ENCODE measurements at regions not wholly inside any gene's neighbourhood (a gene's known extent, or its start where the extent isn't known, plus 50 kb on each side); places are given as distances from the start of the nearest gene placed in this dataset.
"Not testable (repeated sequence)": the region's sequence is repeated elsewhere in the genome, so short reads cannot be mapped to it uniquely, and the experiment has no call there.

DNA sequence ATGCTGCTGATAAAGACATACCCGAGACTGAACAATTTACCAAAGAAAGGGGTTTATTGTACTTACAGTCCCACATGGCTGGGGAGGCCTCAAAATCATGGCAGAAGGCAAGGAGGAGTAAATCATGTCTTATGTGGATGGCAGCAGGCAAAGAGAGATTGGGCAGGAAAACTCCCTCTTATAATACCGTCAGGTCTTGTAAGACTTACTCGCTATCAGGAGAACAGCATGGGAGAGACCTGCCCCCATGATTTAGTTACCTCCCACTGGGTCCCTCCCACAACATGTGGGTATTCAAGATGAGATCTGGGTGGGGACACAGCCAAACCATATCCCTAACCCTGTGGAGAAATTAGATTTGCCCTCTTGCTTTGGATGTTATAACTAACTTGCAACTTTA is 1068.0 kb upstream of the ZEB2 start:
- DNase-seq (ENCODE audit: low read depth), result no peak

DNA sequence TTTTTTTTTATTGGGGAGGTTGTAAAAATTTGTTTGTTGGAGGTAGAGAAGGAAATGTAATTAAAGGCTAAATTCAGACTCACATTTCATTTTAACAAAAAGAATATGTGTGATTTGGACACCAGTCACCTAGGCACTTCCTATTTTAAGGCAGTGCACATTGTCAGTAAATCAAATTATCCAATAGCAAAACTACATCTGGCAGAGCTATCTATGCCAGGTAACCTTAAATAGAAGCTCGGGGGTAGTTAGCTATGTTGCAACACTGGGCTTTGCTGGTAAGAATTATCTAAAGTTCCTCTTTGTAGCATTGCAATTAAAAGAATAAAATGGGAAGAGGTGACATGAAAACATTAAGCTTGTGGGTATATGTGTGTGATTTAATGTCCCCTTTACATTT is 1064.4 kb upstream of the ZEB2 start:
- DNase-seq (ENCODE audit: low read depth), result no peak

DNA sequence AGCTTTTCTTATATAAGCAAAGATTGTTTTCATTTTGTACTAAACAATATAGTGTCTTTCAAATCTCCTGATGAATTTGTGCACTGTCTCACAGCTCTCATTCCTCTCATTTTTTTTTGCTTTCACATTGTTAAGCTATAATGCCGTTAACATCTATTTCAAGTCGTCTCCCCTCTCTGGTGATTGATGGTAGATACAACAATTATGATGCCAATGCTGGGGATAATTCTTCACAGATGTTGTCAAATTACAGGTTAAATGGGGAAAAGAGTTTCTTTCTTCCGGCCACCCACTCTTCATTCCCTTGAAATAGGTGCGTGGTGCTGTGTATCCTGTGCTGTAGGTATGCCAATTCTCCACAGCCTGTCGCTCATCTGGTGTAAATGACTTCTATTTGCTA is 1053.7 kb upstream of the ZEB2 start:
- no peak for DNase-seq (ENCODE audit: low read depth)

DNA sequence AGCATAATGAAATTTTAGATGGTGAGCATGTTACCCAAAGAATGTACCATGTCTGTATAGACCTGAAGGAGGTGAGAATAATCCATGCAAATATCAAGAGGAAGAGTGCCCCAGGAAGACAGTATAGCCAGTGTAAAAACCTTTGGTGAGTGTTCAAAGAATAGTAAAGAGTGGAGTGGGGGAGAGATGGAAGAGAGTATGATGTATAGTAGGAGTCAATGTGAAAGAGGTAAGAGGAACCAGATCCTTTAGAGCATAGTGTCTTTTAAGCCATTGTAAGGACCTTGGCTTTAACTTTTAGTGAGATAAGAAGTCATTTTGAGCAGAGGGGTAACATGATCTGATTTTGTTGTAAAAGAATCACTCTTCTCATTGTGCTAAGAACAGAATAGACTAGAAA is 1052.3 kb upstream of the ZEB2 start:
- no peak for DNase-seq (ENCODE audit: low read depth)

DNA sequence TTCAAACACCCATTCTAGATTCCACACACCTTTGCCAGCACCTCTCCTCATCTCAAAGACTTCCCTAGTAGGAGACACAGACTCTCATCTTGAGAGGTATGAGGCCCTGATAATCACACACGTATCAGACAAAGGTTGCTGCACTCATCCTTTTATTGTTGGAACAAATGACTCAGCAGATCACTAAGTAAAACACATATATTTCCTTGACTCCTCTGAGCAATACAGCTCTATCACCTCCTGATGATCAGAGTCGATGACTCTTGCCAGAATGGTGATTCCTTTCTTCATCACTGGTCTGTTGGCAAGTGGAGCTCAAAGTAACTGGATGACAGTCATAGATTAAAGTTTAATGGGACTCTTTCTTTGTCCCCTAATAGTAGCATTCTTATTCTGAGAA is 1049.2 kb upstream of the ZEB2 start:
- DNase-seq (ENCODE audit: low read depth), result no peak

DNA sequence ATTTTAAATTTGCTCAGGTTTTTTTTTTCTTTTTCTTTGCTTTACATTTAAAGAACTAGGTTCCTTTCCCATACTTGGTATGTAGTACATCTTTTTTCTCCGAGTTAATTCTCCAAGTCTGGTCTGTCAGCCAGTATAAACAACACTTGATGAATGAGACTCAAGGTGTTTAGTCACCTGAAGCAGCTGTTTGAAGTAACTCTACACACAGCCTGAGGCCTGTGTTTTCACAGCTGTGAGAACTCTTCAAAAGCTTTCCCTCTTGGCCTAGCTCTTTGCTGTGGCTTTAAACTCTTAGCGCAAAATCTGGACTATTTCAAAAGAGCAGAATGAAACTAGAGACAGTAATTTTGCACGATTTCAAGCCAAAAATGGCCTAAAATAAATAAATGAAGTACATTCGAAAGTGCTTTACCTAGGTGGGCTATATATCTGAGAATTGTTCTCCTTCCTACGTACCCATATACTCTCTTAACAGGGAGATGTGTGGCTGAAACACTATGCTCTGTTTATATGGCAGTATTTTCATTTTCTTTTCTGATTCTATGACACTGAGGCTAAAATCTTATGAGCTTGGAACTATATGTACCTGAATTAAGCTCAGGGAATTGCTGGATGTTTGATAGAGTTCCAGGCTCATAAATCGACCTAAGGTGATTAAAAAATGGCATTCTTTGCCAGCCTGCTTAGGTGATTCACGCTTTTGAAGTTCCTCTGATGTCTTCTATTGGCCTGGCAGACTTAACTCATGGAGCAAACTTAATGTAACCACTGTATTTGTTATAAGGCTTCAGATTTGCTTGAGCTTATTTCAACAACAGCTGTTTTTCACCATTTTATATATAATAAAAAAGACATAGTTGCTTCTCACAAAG is 1044.1 kb upstream of the ZEB2 start:
- DNase-seq (ENCODE audit: low read depth), result no peak

DNA sequence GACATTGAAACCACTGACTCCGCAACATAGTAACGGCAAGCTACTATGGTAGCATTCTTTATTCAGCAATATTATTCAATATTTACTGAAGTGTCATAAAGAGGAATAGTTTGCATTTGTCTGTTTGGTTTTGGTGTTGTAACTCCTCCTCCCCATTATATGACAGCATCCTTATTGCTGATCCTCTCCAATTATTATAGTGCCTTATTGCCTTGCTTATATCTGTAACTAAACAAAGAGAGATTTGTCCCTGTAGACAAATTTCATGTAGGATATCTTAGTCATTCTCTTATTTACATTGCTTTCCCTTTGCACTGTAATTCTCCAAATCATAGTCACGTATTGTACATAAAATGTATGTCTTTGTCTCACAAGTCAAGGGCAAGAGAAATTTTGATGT is 1041.2 kb upstream of the ZEB2 start:
- no peak for DNase-seq (ENCODE audit: low read depth)

DNA sequence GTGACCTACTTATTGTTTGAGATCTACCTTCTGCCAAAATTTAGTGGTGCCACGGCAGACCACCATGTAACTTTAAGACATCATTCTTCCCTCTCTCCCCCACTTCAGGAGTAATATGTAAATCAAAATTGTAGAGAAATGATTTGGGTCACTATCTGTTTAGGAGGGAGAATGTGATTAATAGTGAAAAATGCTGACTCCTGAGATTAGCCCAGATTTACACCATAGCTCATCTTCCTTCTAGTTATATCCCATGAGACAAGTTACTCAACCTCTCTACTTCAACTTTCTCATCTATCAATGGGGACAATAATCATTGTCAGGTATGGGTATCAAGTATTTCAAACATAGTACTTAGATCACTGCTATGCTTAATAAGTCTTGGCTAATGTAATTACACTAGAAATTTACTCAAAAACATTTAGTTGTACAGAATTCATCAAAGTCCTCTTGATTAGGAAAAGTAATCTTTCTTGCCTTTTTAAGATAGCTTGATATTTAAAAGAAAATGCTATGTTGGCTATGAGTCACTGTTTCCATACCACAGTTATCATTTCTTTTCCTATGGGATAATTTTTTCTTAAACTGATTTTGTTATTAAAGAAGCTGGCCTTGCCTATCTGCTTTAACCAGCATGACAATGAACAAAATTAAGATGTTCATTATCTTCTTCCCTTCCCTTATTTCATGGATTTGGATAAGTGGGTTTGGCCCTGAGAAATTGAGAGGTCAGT is 1038.9 kb upstream of the ZEB2 start:
- DNase-seq (ENCODE audit: low read depth), result no peak

DNA sequence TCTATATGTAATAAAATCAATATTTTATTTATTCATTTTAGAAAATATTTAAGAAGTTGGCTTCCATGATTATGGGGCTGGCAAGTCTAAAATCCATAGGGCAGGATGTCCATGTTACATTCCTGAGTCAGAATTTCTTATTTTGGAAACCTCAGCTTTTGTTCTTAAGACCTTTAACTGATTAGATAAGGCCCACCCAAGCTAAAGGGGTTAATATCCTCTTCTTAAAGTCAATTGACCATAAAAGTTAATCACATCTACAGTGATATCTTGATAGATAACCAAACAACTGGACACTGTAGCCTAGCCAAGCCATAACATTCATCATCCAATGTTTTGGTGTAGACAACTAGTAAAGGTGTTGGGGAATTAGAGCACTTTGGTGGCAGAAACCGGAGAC is 1035.4 kb upstream of the ZEB2 start:
- no peak for DNase-seq (ENCODE audit: low read depth)

DNA sequence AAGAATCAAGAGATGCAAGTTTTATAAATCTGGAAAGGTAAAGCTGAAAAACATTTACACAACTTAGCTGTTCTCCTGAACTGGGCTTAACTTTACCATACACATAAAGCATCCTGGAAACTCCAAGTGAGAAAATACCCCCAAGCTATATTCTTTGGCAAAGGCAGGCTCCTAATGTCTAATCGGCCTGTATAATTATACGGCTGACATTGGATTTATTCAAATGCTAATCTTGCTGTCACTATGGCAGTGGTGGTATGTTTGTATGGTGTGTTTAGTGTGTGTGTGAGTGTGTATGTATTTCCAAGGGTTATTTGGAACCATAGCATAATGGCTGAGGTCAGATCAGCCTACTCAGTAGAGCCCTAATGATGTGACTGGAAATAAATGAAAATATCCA is 1031.8 kb upstream of the ZEB2 start:
- no peak for DNase-seq (ENCODE audit: low read depth)

DNA sequence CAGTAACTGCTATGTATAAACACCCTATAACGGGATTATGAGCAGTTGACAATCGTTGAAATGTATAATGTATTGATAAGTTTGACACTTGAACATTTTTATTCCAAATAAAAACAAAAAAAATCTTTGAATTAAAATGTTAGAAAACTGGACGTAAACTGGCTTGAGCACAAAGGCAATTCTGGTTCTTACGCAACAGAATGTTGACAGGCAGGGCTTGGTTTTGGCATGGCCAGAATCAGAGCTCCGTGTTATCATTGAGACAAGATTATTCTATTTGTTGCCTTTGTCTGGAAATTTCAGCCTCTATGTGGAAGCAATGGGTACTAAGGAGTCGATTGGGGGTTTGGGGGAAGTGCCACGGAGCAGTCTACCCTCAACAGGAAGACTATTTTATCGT is 1028.6 kb upstream of the ZEB2 start:
- DNase-seq (ENCODE audit: low read depth), result no peak

DNA sequence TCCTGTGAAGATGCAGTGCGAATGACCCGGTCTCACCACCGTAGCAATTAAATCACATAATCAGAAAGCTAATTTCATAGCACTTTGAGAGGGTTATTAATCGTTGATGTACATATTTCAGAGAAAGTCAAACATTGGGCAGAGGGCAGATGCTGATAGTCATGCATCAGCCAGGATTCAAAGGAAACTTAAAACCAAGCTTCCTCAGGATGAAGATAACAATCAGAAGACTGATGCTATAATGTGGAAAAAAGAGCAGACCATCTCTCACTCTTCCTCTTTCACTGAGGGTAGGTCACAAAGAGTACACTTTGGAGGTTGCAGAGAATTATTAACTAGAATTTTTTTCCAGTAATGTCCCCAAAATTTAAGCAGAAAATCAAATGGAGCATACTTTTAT is 1027.7 kb upstream of the ZEB2 start:
- no peak for DNase-seq (ENCODE audit: low read depth)

DNA sequence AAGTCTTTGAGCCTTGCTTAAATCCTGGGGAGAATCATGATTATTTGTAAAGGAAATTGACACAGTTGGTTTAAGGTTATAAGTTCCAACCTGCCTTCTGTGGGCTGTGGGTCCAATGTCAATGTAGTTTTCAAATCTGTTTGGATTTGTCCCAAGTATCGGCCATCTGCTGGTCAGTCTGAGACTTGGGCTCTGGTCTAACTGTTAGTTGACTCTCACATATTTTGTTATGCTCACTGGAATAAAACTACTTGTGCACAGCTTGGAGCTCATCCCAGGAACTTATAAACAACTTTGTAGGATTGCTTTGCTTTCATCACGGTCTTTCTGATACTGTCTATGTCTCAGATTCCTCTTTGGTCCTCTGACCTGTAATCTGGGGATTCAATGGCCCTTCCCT is 1026.2 kb upstream of the ZEB2 start:
- no peak for DNase-seq (ENCODE audit: low read depth)

DNA sequence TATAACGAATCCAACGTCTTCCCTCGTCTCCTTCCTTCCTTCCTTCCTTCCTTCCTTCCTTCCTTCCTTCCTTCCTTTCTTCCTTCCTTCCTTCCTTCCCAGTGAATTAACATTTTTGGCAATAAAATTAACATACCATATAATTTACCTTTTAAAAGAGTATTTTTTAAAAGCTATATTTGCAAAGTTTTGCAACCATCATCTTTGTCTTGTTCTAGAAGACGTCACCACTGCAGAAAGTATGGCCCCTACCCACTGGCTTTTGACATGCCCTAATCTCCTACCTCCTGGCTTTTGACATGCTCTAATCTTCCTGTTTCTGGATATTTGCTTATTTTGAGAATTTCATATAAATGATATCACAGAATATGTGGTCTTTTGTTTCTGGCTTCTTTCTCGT is 1023.9 kb upstream of the ZEB2 start:
- no peak for DNase-seq (ENCODE audit: low read depth)

DNA sequence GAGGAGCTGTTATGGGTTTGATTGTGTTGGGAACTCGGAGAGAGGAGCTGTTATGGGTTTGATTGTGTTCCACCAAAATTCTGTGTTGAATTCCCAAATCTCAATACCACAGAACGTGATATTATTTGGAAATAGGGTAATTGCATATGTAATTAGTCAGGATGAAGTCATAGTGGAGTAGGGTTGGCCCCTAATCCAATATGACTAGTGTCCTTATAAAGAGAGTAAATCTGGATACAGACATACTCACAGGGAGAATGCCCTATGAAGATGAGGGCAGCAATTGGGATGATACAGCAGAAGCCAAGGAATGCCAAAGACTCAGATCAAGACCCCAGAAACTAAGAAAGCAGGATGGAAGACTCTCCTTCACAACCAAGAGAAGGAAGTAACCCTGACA is 1023.2 kb upstream of the ZEB2 start:
- no peak for DNase-seq (ENCODE audit: low read depth)

DNA sequence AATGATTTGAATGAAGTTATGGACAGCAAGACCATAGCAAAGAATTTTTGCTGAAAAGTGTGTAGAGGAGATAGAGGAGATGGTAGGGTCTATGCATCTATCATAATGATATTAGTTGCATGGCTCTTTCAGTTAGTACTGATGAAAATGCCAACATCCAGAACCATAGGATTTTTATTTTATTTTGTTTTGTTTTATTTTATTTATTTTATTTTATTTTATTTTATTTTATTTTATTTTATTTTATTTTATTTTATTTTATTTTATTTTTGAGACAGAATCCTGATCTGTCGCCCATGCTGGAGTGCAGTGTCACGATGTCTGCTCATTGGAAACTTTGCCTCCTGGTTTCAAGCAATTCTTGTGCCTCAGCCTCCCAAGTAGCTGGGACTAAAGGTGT is 1021.1 kb upstream of the ZEB2 start:
- no peak for DNase-seq (ENCODE audit: low read depth)

DNA sequence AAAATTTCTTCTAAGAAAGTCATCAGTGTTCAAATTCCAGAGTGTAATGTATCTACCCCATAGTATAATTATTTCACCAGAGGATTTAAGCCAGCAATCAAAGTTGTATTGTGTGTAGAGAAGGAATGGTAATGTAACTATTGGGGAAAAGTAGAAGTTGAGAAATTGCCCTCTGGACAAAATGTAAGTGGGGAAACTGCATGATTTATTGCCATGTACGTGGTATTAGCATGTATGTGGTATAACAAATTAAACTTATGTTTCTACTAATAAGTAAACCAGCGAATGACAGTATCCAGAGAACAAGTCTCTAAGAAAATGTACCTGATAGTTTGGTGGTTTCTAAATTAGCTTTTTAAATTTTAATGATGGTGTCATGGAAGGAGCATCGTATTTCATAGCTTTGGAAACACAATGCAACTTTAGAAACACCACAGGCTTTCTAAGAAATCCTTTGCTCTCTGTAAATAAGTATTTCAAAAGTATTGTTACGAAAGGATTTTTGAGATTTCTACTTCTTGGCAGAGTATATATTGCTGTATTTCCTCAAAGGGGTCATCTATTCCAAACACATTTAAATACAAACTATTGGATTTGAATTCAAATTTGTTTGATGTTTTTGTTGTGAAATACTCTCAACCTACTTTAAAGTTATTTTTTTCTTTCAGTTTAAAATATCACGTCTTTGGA is 1018.9 kb upstream of the ZEB2 start:
- no peak for DNase-seq (ENCODE audit: low read depth)

DNA sequence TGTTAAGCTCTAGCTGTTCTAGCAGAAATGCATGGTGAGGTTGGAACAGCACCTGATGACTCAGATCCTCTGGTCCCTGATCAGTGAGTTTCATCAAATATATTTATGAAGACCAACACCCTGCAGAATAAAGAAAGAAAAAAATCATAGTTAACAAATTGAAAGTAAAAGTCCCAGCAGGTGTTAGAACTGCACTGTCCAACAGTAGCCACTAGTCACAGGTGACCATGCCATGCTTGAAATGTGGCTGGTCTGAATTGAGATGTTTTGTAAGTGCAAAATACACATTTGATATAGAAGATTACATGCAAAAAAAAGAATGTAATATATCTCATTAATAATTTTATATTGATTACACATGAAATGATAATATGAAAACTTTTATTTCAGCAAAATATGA is 1010.7 kb upstream of the ZEB2 start:
- no peak for DNase-seq (ENCODE audit: low read depth)

DNA sequence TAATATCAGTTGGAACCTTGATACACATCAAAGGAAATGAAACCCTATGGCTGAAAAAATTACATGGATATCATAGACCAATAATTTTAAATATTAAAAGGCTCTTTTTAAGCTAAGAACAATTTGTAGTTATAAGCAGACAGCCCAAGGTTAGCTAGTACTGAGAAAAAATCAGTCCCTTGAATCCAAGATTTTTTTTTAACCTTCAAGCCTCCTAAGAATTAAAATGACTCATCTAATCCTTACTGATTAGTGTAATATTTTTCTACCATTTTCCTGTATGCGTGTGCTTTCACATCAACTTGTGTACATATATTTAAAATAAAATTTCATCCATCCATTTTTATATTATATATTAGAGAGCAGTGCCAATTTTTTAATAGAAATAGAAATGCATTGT is 1004.9 kb upstream of the ZEB2 start:
- DNase-seq (ENCODE audit: low read depth), result no peak

DNA sequence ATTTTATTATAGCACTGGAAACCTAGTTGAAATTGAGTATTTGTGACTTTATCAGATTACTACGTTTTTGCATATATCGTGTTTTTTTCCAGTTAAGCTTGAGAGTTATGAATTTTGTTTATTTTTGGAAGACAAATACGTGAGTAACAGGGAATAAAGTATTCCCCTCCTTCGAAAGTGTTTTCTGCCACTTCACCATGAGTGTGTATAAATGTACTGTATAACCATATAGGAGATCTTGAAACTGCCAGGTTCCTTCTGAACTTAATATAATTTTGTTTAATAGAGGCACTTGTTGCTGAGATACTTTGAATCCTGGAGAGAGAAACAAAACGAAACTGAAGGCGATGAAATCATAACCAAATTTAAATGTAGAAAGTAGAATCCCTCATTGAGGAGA is 1004.4 kb upstream of the ZEB2 start:
- DNase-seq (ENCODE audit: low read depth), result no peak

DNA sequence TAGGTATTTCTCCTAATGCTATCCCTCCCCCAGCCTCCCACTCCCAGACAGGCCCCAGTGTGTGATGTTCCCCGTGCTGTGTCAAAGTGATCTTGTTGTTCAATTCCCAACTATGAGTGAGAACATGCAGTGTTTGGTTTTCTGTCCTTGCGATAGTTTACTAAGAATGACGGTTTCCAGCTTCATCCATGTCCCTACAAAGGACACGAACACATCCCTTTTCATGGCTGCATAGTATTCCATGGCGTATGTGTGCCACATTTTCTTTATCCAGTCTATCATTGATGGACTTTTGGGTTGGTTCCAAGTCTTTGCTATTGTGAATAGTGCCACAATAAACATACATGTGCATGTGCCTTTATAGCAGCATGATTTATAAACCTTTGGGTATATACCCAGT is 999.3 kb upstream of the ZEB2 start:
- DNase-seq (ENCODE audit: low read depth), result not testable (repeated sequence)

DNA sequence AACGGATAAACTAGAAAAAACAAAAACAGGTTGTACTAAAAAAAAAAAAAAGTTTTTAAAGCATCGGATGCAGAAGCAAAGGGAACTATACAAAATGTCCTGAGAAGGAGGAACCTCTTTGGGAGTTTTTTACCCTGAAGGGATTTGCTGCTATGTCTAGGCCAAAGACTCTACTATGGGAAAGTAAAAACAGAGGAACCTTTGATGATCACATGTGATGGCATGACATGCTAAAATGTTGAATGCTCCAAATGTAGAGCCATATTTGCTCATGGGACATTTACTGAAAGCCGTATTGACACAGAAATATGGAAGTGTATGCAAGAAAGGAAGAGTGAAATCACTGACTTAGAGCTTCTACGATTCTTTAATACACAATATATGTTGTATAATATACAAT is 992.0 kb upstream of the ZEB2 start:
- no peak for DNase-seq (ENCODE audit: low read depth)

DNA sequence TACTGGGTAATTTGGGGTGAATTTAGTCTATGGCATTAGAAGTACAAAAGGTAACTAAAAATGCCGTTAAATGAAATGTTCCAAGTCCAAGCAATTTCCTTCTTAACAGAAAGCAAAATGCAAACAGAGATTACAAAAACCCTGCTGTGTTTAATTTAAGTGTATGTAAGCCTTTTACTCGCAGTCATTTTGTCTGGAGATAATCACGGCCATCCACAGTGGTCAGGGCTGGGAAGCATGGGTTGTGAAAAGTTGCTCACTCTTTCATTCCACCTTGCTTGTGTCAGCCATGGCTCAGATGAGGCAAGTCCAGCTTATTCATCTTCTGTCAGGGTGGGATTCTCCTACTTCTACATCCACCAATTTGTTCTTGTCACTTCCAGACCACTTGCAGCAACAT is 983.6 kb upstream of the ZEB2 start:
- no peak for DNase-seq (ENCODE audit: low read depth)
